NCI-H446 (cell line): ENCODE measurements at regions not wholly inside any gene's neighbourhood (a gene's known extent, or its start where the extent isn't known, plus 50 kb on each side); places are given as distances from the start of the nearest gene placed in this dataset.

Experiments
- DNase-seq, 2 experiments: peaks; one replicate each; lab custom pipeline; 2025; lab: John Stamatoyannopoulos, UW

DNA sequence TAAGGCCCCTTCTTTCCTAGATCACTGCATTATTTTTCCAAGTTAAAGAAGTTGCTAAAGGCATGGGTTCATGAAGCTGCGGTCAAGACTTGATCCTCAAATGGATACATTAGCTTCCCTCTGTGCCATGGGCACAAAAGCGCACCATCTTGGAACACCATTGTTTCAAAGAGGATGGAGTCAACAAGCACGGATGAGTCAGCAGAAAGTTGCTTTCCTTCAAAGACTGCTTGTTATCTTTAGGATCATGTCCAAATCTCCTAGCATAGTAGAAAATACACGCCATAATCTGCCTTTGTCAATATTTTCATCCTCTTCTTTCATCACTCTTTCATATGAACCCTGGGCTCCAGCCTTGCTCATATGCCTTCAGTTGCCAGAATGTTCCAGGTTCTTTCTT lies 226.8 kb upstream of the GATB start:
- no peak for DNase-seq

DNA sequence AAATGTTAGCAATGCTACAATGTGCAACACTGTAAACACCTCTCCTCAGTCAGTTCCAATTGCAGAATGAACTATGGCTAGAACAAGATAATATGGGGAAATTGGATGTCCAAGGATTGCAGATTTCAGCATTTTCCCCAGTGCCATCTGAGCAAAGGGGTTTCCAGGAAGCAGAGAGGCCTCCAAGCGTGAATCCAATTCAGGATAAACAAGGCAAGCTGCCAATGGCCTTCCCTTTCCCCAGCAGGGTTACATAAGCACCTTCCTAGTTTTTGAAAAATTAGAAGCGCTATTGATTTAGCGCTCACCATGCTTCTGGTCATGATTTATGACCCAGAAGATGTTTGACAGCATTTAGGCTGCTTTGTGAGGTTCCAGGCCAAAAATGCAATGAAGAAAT lies 223.0 kb upstream of the GATB start:
- peak in 1 of 2 experiments; percentile 29 for DNase-seq

DNA sequence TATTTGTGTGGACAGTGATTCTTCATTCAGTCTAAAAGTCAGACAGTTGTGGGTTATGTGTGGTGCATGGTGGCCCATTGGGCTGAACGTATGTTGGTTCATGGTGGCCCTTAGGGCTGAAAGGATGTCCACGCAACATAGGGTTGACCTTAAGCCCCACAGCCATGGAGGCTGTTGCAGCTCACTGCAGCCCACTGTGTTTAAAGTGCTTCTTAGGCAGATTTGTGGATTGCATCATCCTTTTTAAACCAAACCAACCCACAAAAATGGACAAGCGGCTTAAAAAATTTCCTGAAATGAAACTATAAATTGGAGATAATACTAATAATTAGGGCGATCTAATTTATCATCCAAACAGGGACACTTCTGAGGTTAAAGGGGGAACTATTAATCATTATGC lies 219.0 kb upstream of the GATB start:
- DNase-seq = no peak

DNA sequence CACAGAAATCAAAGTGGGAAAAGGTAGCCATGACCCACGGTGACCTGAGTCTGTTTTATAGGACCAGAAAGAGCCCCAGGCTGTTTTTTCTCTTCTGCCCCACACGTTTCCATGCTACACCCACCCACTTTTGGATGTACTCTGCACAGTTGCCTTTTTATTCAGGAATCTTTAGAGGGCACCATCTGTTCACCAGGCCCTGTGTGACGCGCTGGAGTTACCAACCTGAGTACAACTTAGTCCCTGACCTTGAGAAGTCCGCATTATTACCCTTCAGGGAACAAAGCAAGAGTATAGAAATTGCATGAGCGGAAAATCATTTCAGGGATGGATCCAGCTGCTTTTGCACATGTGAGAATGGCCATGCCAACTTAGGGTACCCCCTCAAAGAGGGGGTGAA lies 207.8 kb upstream of the GATB start:
- DNase-seq = no peak

DNA sequence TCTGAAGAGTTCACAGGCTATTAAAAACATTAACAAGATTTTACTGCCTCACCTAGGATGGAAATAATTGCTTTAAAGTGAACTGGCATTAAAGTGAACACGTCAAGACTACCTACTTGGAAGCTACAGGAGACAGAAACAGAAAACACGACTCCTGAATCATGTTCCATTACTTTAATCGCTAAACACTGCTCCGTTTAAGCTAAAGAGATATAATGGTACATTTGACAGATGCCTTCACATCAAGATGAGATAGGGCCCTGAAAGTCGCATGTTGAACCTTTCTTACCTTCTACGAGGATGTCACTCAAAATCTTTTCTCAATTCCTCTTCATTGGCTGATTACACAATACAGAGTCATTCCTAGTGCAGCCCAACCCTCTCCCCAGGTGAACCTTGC lies 206.3 kb upstream of the GATB start:
- no peak for DNase-seq

DNA sequence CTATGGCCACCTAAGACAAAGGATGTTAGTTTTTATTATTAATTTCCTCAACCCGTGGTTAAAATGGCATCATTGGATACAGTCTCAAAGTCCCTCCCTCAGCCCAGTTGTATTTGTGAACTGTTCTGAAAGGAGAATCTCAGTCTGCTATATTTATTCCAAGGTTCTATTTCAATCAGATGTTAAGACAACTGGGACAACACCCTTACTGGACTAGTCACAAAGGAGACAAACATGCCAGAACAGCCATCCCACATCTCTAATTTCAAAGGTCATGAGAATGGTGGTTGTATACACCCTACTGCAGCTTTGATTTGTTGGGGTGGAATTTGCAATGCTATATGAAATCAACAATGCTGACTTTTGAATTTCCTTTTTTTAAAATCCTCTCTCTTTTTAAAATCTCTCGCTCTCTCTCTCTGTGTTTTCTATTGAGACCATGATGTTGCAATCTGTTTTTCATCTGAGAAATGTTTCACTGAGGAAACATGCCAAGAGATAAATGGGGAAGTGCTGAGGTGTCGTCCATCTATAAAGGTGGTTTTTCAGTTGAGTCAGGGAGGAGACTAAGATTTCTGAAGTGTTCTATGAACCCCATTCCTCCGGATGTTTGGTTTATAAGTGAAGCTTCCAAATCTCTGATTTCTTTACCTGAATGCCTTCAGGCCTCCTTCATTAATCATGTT lies 201.5 kb upstream of the GATB start:
- no peak for DNase-seq

DNA sequence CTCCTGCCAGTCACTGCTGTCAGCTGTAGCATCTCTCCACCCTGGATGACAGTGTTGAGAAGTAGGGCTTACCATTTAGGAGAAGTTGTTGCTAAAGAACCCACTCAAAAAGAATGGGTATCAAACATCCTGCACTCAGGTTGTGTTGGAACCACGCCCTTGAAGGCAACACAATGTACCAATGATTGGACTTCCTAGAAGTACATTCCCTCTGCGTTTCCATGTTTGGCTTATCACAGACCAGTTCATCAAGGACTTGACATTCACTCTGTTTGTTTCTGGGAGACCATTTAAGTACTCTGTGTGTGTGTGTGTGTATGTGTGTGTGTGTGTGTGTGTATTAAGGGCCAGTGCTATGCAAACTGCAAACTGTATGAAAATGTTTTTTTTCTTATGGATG lies 200.6 kb upstream of the GATB start:
- DNase-seq = no peak

DNA sequence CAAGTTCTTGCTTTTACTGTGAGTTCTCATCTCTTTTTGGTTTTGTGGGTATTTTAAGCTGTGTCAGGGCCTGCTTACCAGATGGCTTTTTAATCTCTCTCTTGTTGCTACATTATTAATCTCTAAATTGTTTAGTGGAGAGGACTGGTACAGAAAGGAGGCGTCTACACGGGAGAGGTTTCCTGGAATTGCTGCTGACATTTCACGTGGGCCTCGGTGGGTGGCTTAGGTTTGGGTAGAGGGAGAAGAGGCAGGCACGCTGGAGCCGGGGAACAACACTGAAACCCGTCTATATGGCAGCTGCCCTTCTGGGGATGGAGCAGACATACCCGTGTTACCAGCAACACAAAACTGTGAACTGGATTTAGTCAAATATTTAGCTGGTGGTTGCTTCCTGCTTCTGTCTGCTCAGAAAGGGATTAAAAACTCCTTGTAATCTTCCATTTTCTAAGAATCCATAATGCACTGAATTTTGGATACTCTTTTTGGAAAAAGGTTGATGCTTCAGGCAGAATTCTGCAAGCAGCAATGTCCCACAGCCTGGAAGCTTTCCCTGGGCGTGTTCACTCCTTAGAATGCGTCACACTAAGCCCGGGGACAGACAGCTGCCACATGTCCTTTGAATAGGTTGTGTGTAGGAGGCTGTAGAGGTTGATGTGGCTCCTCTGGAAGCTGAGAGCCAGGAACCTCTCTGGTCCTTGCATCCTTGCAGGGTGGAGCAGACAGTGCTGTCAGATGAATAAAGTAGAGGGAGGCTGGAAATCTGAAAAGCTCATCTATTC lies 199.8 kb upstream of the GATB start:
- no peak for DNase-seq

DNA sequence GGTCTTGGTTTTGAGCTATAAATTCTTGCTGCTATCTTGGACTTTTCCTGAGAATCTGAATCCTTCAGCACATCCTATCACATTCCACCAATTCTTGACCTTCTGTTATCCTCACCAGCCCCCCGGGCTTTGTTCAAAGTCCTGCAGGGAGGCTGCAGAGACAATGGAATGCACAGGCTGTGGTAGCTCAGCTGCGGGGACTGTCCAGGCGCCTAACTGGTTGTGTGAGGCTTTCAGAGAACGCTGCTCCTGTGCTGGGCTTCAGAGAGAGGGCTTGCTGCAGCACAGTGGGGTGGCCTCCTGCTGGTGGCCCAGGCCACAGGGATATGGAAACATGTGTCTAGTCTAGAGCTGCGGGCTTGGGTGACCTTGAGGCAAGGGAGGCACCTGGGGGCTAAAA lies 196.3 kb upstream of the GATB start:
- no peak for DNase-seq

DNA sequence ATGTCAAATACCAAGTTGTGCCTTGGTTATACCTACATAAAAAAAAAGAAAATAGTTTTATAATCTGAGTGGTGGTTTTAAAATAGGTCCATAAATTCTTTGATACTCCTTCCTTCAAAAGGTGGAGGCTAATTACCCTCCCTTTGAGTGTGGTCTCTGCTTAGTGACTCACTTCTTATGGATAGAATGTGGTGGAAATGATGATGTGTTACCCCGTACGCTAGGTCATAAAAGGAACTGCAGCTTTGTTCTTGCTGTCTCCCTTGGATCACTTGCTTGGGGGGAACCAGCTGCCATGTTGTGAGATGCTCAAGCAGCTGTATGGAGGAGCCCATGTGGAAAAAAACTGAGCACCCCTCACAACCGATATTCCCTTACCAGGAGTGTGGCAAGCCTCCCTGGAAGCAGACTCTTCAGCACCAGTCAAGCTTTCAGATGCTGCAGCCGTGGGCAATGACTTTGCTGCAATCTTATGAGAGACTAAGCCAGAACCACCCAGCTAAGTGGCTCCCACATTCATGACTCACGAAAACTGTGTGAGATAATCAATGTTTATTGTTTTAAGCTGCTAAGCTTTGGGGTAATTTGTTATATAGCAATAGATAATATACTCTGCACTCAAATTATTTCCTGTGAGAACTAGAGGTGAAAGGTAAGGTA lies 195.0 kb upstream of the GATB start:
- DNase-seq = no peak

DNA sequence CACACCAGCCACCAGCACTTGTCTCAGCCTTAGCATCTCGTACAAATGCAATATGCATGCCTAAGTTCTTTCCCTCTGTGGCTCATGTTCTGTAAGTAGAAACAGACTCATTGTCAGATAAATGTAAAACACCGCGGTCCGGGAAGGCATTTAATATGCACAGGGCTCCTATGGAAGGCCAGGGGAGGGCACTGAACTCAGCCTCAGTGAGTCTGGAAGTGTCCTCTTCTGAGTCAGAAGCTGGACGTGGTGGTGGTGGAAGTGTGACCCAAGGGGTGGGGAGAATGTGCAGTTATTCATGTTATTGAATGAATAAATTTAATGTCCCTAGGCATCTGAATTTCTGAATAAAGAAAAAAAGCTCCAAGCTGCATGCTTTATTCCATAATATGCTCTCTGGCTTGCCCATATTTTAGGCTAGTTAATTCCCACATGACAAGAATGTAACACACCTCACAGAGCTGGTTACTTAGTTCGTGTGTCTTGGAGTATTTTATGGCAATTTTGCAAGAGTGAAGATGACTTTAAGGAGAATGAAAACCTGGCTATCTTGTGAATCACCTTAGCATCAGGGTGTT lies 193.1 kb upstream of the GATB start:
- DNase-seq = no peak

DNA sequence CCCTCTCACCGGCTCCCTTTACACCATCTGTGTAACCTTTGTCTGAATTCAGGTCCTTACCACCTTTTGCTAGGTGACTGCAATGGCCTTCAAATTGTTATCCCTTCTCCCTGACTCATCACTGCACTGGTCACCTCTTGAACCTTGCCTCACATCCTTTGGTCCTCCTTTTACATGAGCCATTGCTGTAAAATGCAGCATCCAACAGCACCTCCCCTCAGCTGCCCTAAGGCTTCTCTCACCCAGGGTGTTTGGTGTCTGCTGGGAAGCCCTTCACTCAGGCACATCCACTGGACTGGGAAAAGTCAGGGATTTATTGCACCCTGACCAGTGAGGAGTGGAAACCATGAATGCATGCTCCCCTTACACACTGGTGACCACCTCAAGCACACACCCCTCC lies 192.5 kb upstream of the GATB start:
- DNase-seq = no peak

DNA sequence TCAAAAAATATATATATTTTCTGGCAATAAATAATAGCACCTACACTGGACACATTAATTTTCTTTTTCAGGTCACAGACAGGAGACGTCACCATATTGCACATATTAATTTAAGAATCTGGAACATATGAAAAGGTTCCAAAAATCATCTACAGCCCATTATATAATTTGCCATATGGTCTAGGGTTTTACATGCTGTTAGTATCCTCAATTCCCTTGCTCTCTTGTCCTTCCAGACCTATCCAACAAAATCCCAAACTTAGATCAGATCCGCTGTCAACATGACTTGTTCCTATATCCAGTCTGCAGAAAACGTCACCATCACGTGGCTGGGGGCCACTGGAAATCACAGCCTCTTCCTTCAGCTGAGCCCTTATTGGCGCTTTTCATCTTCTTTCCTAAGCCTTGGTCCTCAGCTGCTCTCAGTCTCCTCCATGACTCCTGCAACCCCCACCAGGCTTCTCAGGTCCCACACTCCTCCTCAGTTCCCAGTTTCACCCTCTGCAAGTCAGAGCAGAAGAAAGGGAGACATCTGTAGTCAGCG lies 192.0 kb upstream of the GATB start:
- no peak for DNase-seq

DNA sequence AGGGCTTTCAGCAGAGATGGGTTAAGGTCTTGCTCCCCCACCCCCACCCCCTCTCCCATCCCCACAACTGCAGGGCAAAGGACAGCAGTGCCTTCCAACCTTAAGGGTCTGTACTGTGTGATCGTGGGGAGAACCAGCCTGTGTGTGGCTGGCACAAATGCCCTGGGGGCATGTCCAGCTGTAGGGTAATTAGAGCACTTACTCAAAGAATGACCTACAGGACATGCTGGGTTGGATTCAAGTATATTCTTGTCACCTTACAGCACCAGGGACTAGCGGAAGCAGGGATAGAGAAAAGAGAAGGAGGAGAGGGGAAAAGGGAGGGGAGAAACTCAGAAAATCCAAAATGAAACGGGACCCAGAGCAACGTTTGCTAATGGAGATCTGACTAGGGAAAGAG lies 191.3 kb upstream of the GATB start:
- DNase-seq = no peak

DNA sequence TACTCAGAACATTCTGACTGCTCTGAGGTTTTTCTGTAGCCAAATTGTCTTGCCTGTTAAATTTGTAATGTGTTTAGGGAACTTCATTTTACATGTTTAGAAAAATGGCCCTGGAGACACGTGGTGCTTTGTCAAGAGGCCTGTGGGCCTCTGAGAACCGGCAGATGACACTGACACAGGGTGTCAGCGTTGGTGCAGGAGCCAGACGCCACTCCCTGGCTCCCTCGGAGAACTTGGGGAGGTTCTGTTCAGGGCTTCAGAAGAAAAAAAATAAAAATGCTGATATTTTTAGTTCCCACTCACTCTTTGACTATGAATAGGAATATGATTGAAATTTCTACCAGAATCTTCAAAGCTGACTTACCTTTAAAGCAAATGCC lies 190.9 kb upstream of the GATB start:
- no peak for DNase-seq

DNA sequence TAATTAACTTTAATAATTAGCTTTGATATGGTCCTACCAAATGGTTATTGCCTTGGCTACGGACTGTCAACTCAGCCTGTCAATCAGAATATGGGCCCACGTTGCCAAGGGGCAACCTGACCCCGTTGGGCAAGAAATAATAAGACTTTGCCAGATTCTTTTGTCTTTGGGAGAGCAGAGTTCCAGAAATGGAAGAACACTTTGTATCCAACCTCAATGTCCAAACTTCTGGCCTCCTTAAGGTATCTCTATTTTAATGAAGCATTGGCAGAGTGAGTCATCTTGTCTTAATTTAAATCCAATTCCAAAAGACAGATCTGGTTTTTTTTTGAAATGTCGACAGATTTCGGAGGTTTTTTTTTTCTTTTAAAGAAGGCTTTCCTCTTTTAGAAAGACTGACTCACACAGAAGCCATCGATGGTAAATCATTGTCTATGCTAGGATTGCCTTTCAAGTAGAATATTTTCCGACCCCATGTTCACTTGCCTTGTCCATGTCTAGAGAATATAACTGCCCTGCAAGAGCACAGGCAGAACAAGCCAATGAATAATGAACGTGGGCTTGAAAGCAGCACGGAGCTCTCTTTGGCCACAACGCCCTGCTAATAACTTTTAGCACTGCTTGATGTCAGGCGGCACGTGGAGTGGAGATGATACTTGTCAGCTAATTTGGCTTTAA lies 190.3 kb upstream of the GATB start:
- DNase-seq = no peak

DNA sequence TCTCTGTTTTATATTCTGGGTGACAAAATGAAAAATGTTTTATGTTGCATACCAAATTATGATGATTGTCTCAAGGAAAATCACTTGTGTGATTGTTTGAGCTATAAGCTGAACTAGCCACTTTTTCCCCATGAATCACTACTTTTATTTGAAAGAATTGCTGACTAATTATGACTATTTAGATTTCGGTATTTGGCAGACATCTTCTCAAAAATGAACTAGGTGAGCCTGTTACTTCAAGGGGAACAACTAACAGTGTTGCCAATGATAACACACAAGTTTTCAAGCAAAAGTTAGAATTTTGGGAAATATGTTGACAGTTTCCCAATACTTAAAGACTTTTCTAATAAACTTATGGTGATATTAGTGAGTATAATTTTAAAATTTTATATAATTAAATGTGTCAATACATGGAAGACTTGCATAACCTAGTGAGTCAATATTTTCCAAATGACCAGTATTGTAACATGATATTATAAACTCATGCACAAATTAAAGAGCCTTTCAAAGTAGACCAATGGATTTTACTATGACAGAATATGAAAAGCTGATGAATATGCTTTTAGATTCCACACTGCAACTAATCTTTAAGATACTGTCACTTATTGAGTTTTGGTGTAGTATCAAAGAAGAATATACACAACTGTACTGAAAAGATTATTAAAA lies 187.7 kb upstream of the GATB start:
- DNase-seq = no peak

DNA sequence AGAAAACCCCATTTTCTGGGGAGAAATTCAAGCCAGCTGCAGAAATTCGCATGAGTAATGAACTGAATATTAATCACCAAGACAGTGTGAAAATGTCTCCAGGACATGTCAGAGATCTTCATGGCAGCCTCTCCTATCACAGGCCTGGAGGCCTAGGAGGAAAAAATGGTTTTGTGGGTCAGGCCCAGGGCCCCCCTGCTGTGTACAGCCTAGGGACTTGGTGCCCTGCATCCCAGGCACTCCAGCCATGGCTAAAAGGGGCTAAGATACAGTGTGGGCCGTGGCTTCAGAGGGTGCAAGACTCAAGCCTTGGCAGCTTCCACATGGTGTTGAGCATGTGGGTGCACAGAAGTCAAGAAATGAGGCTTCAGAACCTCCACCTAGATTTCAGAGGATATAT lies 185.9 kb upstream of the GATB start:
- DNase-seq = no peak

DNA sequence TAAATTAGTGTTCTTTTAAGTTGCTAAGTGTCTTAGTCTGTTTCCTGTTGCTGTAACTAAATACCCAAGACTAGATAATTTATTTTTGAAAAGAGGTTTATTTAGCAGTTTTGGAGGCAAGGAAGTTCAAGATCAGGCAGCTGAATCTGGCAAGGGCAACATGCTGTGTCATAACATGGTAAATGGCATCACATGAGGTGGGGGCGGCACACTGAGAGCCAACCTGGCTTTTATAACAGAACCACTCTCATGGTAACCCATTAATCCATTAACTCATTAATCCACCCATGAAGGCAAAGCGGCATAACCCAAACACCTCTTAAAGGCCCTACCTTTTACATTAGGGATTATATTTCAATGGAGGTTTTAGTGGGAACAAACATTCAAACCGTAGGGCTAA lies 182.2 kb upstream of the GATB start:
- no peak for DNase-seq

DNA sequence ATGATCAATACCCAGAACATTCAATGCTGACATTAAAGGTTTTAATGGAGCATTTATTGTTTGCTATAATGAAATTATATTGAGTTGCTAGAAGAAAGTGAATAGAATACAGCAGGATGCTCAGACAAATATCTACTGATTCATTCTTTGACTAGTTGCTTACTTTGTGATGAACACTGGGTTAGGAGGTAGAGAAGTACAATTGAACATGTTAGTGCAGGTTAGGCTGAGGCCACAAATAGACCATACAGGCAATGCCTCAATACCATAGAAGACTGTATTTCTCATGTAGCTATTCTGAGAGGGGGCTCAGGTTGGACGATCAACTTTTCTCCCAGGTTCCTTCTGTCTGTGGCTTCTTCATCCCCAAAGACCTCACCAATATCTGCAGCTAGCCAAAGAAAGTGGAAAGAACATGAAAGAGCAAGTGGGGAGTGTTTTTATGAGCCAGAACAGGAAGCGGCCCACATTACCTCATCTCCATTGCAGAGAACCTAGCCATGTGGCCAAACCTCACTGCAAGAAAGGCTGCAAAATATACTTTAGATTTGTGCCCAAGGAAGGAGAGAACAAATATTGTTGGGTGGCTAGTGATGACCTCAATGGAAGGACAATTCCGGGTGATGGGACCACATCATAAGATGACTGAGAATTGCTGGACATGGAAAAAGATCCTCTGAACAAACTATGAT lies 180.3 kb upstream of the GATB start:
- DNase-seq = no peak

DNA sequence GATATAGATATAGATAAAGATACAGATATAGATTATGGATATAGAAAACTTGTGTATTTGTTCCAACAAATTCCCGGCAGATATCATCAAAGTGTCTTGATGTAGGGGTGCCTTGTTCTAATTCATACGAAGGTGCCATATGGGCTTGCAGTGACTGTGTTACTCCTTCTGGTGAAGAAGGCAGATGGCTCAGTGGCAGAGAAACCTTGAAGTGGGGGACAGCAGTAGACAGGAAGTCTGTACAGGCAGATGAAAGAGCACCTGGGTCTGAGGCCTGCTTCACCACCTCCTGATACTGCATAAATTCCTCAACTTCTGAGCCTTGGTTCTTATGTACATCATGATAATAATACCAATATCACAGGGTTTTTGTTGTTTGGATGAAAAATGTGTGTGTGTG lies 179.5 kb upstream of the GATB start:
- DNase-seq = no peak
